ENCODE measurements at regions not wholly inside any gene's neighbourhood (a gene's known extent, or its start where the extent isn't known, plus 50 kb on each side); places are given as distances from the start of the nearest gene placed in this dataset.

GRCh38 chr2:100744589-100744988, 75.3 kb upstream of the NPAS2 start:
- TF ChIP-seq POLR2AphosphoS5 (IDR thresholded peaks at IDR 0.05) (no peak), EP300 (IDR thresholded peaks at IDR 0.05) (no peak), POLR2A (IDR thresholded peaks at IDR 0.05) (no peak)
- TF ChIP-seq, protein P1, sequence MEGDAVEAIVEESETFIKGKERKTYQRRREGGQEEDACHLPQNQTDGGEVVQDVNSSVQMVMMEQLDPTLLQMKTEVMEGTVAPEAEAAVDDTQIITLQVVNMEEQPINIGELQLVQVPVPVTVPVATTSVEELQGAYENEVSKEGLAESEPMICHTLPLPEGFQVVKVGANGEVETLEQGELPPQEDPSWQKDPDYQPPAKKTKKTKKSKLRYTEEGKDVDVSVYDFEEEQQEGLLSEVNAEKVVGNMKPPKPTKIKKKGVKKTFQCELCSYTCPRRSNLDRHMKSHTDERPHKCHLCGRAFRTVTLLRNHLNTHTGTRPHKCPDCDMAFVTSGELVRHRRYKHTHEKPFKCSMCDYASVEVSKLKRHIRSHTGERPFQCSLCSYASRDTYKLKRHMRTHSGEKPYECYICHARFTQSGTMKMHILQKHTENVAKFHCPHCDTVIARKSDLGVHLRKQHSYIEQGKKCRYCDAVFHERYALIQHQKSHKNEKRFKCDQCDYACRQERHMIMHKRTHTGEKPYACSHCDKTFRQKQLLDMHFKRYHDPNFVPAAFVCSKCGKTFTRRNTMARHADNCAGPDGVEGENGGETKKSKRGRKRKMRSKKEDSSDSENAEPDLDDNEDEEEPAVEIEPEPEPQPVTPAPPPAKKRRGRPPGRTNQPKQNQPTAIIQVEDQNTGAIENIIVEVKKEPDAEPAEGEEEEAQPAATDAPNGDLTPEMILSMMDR (IDR thresholded peaks at IDR 0.05): no peak
